D721Med (cell line): ENCODE measurements at regions not wholly inside any gene's neighbourhood (a gene's known extent, or its start where the extent isn't known, plus 50 kb on each side); places are given as distances from the start of the nearest gene placed in this dataset.
"Not testable (repeated sequence)": the region's sequence is repeated elsewhere in the genome, so short reads cannot be mapped to it uniquely, and the experiment has no call there.

ENCODE experiments used
- DNase-seq: peaks from one replicate; pipeline ENCODE4 v3.0.0; 2011; ENCODE audit warnings: low spot score; ENCODE audit not compliant: insufficient read length
- FAIRE-seq: peaks from 2 replicates; lab custom pipeline; 2011; peaks lifted over from hg19 to GRCh38; lab: Jason Lieb, UNC
- TF ChIP-seq, protein P1 (sequence below): IDR thresholded peaks from 2 replicates; pipeline ENCODE4 v1.5.1; 2012; ENCODE audit warnings: mild to moderate bottlenecking, control low read depth; ENCODE audit not compliant: insufficient read depth; ENCODE audit errors: missing control alignments

DNA sequence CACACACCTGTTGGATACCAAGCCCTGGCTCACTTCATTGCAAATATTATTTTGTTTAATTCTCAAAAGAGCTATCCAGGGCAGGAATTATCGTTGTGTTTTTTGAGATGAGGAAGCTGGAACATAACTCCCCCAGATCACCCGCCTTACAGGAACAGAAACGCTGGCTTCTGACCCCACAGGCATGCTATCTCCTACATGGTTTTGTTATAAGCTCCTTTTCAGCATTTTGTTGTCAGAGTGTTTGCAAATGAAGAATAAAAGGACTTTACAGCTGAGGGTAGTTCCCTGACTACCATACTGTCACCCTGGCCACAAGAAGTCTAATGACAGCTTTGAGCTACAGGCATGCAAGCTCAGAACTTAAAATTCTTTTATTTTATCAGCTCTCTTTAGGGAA lies 62.0 kb upstream of the MRPS9 start:
- TF ChIP-seq, protein P1, sequence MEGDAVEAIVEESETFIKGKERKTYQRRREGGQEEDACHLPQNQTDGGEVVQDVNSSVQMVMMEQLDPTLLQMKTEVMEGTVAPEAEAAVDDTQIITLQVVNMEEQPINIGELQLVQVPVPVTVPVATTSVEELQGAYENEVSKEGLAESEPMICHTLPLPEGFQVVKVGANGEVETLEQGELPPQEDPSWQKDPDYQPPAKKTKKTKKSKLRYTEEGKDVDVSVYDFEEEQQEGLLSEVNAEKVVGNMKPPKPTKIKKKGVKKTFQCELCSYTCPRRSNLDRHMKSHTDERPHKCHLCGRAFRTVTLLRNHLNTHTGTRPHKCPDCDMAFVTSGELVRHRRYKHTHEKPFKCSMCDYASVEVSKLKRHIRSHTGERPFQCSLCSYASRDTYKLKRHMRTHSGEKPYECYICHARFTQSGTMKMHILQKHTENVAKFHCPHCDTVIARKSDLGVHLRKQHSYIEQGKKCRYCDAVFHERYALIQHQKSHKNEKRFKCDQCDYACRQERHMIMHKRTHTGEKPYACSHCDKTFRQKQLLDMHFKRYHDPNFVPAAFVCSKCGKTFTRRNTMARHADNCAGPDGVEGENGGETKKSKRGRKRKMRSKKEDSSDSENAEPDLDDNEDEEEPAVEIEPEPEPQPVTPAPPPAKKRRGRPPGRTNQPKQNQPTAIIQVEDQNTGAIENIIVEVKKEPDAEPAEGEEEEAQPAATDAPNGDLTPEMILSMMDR = no peak
- DNase-seq = no peak
- FAIRE-seq = no peak

- DNase-seq = no peak
- no peak for FAIRE-seq
- TF ChIP-seq, protein P1 = peak; percentile 21
These were observed 61.2 kb upstream of the MRPS9 start for GRCh38 chr2:104976603-104977120.

GRCh38 chr2:104977958-104978357 lies 59.9 kb upstream of the MRPS9 start:
- TF ChIP-seq, protein P1 = no peak
- FAIRE-seq (no peak), DNase-seq (no peak)

DNA sequence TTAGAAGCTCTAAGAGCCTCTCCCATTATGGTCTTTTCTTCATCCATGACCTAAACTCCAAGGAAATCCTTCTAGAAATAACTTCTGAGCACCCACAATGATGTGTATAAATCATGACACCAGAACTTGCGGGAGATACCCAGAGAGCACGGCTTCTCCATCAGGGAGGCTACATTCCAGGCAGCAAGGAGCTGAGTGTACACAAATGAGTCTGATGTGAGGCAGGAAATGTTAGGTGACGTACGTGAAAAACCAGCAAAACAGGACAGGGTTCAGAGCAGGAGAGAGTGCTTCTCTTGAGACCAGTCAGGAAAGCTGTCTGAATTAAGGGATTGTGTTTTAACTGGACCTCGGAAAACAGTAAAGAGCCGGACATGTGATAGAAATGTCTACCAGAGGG lies 58.1 kb upstream of the MRPS9 start:
- FAIRE-seq, DNase-seq: not testable (repeated sequence)

DNA sequence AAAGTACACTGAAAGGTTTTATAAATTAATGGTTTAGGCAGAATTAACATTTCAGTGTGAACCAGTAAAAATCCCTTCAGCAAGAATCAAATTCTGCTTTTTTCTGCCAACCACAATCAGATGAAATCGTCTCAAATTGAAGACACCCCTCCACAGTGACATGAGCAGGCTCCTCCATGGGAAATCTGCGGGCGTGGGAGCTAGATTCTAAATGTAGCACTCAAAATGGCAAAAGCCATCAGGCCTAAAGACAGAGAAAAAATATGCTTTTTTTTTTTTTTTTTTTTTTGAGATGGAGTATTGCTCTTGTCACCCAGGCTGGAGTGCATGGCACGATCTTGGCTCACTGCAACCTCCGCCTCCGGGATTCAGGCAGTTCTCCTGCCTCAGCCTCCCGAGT lies 55.8 kb upstream of the MRPS9 start:
- TF ChIP-seq, protein P1 = no peak
- DNase-seq (no peak), FAIRE-seq (no peak)
